BE2C (cell line): ENCODE measurements at regions not wholly inside any gene's neighbourhood (a gene's known extent, or its start where the extent isn't known, plus 50 kb on each side); places are given as distances from the start of the nearest gene placed in this dataset.

Source experiments
- DNase-seq: peaks from one replicate; pipeline ENCODE4 v3.0.0-alpha.2; 2020
- H3K27me3 ChIP-seq: fragments of 250-450 bp; sonication (Bioruptor Pico); 2 replicates; pipeline ENCODE4 v1.5.1; 2020; ENCODE audit warnings: mild to moderate bottlenecking
- H3K36me3 ChIP-seq: fragments of 250-450 bp; sonication (Bioruptor Pico); 2 replicates; pipeline ENCODE4 v1.5.1; 2020; ENCODE audit warnings: mild to moderate bottlenecking
- H3K4me1 ChIP-seq: fragments of 250-450 bp; sonication (Bioruptor Pico); 2 replicates; pipeline ENCODE4 v1.5.1; 2020
- H3K4me3 ChIP-seq: 2 replicates; pipeline ENCODE4 v1.5.1; 2011; ENCODE audit warnings: low read depth, low read length
- H3K9me3 ChIP-seq: fragments of 250-450 bp; sonication (Bioruptor Pico); 2 replicates; pipeline ENCODE4 v1.5.1; 2020
- CTCF ChIP-seq: IDR thresholded peaks from 2 replicates; pipeline ENCODE4 v1.5.1; 2012; ENCODE audit warnings: mild to moderate bottlenecking, low read depth, low read length

GRCh38 chr2:168378960-168379669 lies 77.0 kb upstream of the CERS6 start:
- H3K36me3 ChIP-seq = no peaks in the 10 kb centered on the region
- H3K4me3 ChIP-seq = no peak overlapping the region
- DNase-seq = no peak
- no peaks in the 10 kb centered on the region for H3K4me1 ChIP-seq
- TF ChIP-seq CTCF = no peak
- H3K9me3 ChIP-seq = no peaks in the 10 kb centered on the region
- no peaks in the 10 kb centered on the region for H3K27me3 ChIP-seq

GRCh38 chr2:168380500-168380899 lies 75.6 kb upstream of the CERS6 start:
- H3K36me3 ChIP-seq = no peaks in the 10 kb centered on the region
- no peaks in the 10 kb centered on the region for H3K4me1 ChIP-seq
- no peak for DNase-seq
- no peak for TF ChIP-seq CTCF
- no peak overlapping the region for H3K4me3 ChIP-seq
- no peaks in the 10 kb centered on the region for H3K9me3 ChIP-seq
- H3K27me3 ChIP-seq = no peaks in the 10 kb centered on the region

GRCh38 chr2:168392024-168392423 lies 64.0 kb upstream of the CERS6 start:
- DNase-seq = no peak
- no peak for TF ChIP-seq CTCF
- Histone ChIP-seq H3K27me3 (no peaks in the 10 kb centered on the region), H3K9me3 (no peaks in the 10 kb centered on the region), H3K4me3 (no peak overlapping the region), H3K36me3 (no peaks in the 10 kb centered on the region), H3K4me1 (no peaks in the 10 kb centered on the region)

GRCh38 chr2:168392797-168393196 lies 63.3 kb upstream of the CERS6 start:
- no peak overlapping the region for H3K4me3 ChIP-seq
- H3K9me3 ChIP-seq = no peaks in the 10 kb centered on the region
- TF ChIP-seq CTCF = no peak
- no peaks in the 10 kb centered on the region for H3K36me3 ChIP-seq
- DNase-seq = no peak
- no peaks in the 10 kb centered on the region for H3K27me3 ChIP-seq
- H3K4me1 ChIP-seq = no peaks in the 10 kb centered on the region

- no peak for DNase-seq
- Histone ChIP-seq H3K36me3 (no peaks in the 10 kb centered on the region), H3K4me1 (no peaks in the 10 kb centered on the region), H3K27me3 (no peaks in the 10 kb centered on the region), H3K9me3 (no peaks in the 10 kb centered on the region), H3K4me3 (no peak overlapping the region)
- no peak for TF ChIP-seq CTCF
Measured at GRCh38 chr2:168394262-168394661, 61.8 kb upstream of the CERS6 start.

GRCh38 chr2:168396131-168396530 lies 59.9 kb upstream of the CERS6 start:
- Histone ChIP-seq H3K27me3 (no peaks in the 10 kb centered on the region), H3K4me3 (no peak overlapping the region), H3K9me3 (no peaks in the 10 kb centered on the region), H3K4me1 (no peaks in the 10 kb centered on the region), H3K36me3 (no peaks in the 10 kb centered on the region)
- DNase-seq = no peak
- no peak for TF ChIP-seq CTCF
